SK-N-SH (cell line): ENCODE measurements at regions not wholly inside any gene's neighbourhood (a gene's known extent, or its start where the extent isn't known, plus 50 kb on each side); places are given as distances from the start of the nearest gene placed in this dataset.

Experiments
- CTCF ChIA-PET: fragments of 300-600, 350-600 bp; formaldehyde crosslinking; extraction: SDS; loops from one replicate; lab custom pipeline; 2021; lab: Yijun Ruan, JAX
- POLR2A ChIA-PET: fragments of 350-600 bp; sonication (Branson Sonifier 250); formaldehyde crosslinking; extraction: SDS; loops from one replicate; lab custom pipeline; 2020; ENCODE audit warnings: antibody characterized with exemption, inconsistent platforms; lab: Yijun Ruan, JAX
- DNase-seq: peaks from one replicate; pipeline ENCODE4 v3.0.0; 2012
- H2AFZ ChIP-seq: fragments of 200-600 bp; sonication (generic); 2 replicates; pipeline ENCODE4 v1.8.1; 2016; ENCODE audit warnings: antibody characterized with exemption, mild to moderate bottlenecking, low read depth
- H3F3A ChIP-seq: fragments of 200-600 bp; sonication (generic); replicated peaks from 2 replicates; pipeline ENCODE3; 2016; ENCODE audit warnings: antibody characterized with exemption, mild to moderate bottlenecking; ENCODE audit not compliant: insufficient read depth
- H3K27ac ChIP-seq, 2 experiments: fragments of 200-500 bp in 1 of 2; fragments of 200-600 bp in 1 of 2; sonication (Bioruptor generic) in 1 of 2; sonication (generic), shearing (Covaris generic) in 1 of 2; 2 replicates each; pipeline versions ENCODE4 v1.5.1 to v1.6.1; 2014 to 2016; ENCODE audit warnings: low read depth in 2 of 2, inconsistent platforms in 1 of 2, low read length in 1 of 2, mild to moderate bottlenecking in 1 of 2, mixed read lengths in 1 of 2
- H3K27me3 ChIP-seq: fragments of 200-600 bp; sonication (generic), shearing (Covaris generic); 2 replicates; pipeline ENCODE4 v1.6.1; 2016; ENCODE audit warnings: mixed run types; ENCODE audit not compliant: insufficient read depth
- H3K36me3 ChIP-seq, 2 experiments: fragments of 200-500 bp in 1 of 2; fragments of 200-600 bp in 1 of 2; sonication (Bioruptor generic) in 1 of 2; sonication (generic) in 1 of 2; replicated peaks in 1 of 2; 2 replicates each; pipeline versions ENCODE3 to v1.5.1; 2014 to 2016; ENCODE audit warnings: low read length in 1 of 2, mild to moderate bottlenecking in 1 of 2; ENCODE audit not compliant: insufficient read depth in 2 of 2, control insufficient read depth in 1 of 2
- H3K4me1 ChIP-seq, 2 experiments: fragments of 200-500 bp in 1 of 2; fragments of 200-600 bp in 1 of 2; sonication (Bioruptor generic) in 1 of 2; sonication (generic), shearing (Covaris generic) in 1 of 2; 2 replicates each; pipeline versions ENCODE4 v1.5.1 to v1.6.1; 2014 to 2016; ENCODE audit warnings: low read depth in 1 of 2, low read length in 1 of 2, mixed run types in 1 of 2; ENCODE audit not compliant: insufficient read depth in 2 of 2, control insufficient read depth in 1 of 2
- H3K4me2 ChIP-seq: fragments of 200-600 bp; sonication (generic), shearing (Covaris generic); 2 replicates; pipeline ENCODE4 v1.6.1; 2017; ENCODE audit warnings: mixed run types
- H3K4me3 ChIP-seq, 2 experiments: fragments of 200-500 bp in 1 of 2; fragments of 200-600 bp in 1 of 2; sonication (Bioruptor generic) in 1 of 2; sonication (generic), shearing (Covaris generic) in 1 of 2; 2 replicates each; pipeline versions ENCODE4 v1.5.1 to v1.8.1; 2014 to 2016; ENCODE audit warnings: low read depth in 2 of 2, inconsistent platforms in 1 of 2, low read length in 1 of 2, mild to moderate bottlenecking in 1 of 2, mixed read lengths in 1 of 2, moderate library complexity in 1 of 2
- H3K79me2 ChIP-seq: fragments of 200-600 bp; sonication (generic); 2 replicates; pipeline ENCODE4 v1.8.1; 2017; ENCODE audit warnings: mild to moderate bottlenecking; ENCODE audit not compliant: insufficient read depth
- H3K9ac ChIP-seq: fragments of 200-600 bp; sonication (generic); 2 replicates; pipeline ENCODE4 v1.6.1; 2017; ENCODE audit warnings: mixed run types
- H3K9me2 ChIP-seq: fragments of 200-600 bp; sonication (generic); 2 replicates; pipeline ENCODE4 v1.6.1; 2017; ENCODE audit warnings: mixed run types
- H3K9me3 ChIP-seq: fragments of 200-600 bp; sonication (generic); 2 replicates; pipeline ENCODE4 v1.6.1; 2017; ENCODE audit warnings: mixed run types, mild to moderate bottlenecking, moderate library complexity
- H4K20me1 ChIP-seq: fragments of 200-600 bp; sonication (generic); 2 replicates; pipeline ENCODE4 v1.6.1; 2017; ENCODE audit warnings: mild to moderate bottlenecking, mixed run types; ENCODE audit not compliant: insufficient read depth
- CTCF ChIP-seq: fragments of 200-600 bp; sonication (generic); IDR thresholded peaks from 2 replicates; pipeline ENCODE4 v1.6.1; 2017; ENCODE audit warnings: antibody characterized with exemption, mild to moderate bottlenecking, moderate library complexity
- ELF1 ChIP-seq: IDR thresholded peaks from 2 replicates; pipeline ENCODE4 v1.4.0; 2012
- FOXJ3 ChIP-seq: sonication (generic); formaldehyde crosslinking; IDR thresholded peaks from 2 replicates; pipeline ENCODE4 v1.5.1; 2020; ENCODE audit warnings: mild to moderate bottlenecking, missing genetic modification reagents
- FOXM1 ChIP-seq: IDR thresholded peaks from 2 replicates; pipeline ENCODE4 v1.4.0; 2012; ENCODE audit warnings: low read depth, mild to moderate bottlenecking
- GABPA ChIP-seq: IDR thresholded peaks from 2 replicates; pipeline ENCODE4 v1.4.0; 2012; ENCODE audit warnings: low read depth, mild to moderate bottlenecking
- MXI1 ChIP-seq: IDR thresholded peaks from 2 replicates; pipeline ENCODE4 v1.6.1; 2012; ENCODE audit warnings: mild to moderate bottlenecking, low read depth, low read length, improper control_type of control experiment
- NRF1 ChIP-seq: IDR thresholded peaks from 2 replicates; pipeline ENCODE4 v1.6.1; 2012; ENCODE audit warnings: low read depth, mild to moderate bottlenecking, low read length
- PBX3 ChIP-seq: IDR thresholded peaks from 2 replicates; pipeline ENCODE4; 2012
- RAD21 ChIP-seq: IDR thresholded peaks from 2 replicates; pipeline ENCODE4 v1.6.1; 2012; ENCODE audit warnings: mild to moderate bottlenecking, low read length
- REST ChIP-seq: IDR thresholded peaks from 2 replicates; pipeline ENCODE4 v1.6.1; 2012; ENCODE audit warnings: mild to moderate bottlenecking, low read depth, low read length, moderate library complexity
- TAF1 ChIP-seq: IDR thresholded peaks from 2 replicates; pipeline ENCODE4 v1.6.1; 2012; ENCODE audit warnings: low read depth, mild to moderate bottlenecking, low read length, moderate library complexity, borderline replicate concordance
- YY1 ChIP-seq: IDR thresholded peaks from 2 replicates; pipeline ENCODE4 v1.4.0; 2012; ENCODE audit warnings: low read depth, mild to moderate bottlenecking
- WGBS: methylation state at CpG from one replicate; pipeline ENCODE4 v1.1.6; 2017; ENCODE audit warnings: low lambda C conversion rate; 5-methylcytosine and 5-hydroxymethylcytosine counted together
- TF ChIP-seq, protein P1 (sequence below): IDR thresholded peaks from 2 replicates; pipeline ENCODE4 v1.4.0; 2012; ENCODE audit warnings: low read depth, borderline replicate concordance
- TF ChIP-seq, protein P2 (sequence below): fragments of 150-350 bp; IDR thresholded peaks from 2 replicates; pipeline ENCODE4 v1.6.1; 2017; ENCODE audit warnings: antibody characterized with exemption, low read length, low read depth, borderline replicate concordance
- TF ChIP-seq, protein P3 (sequence below): fragments of 150-350 bp; IDR thresholded peaks from 2 replicates; pipeline ENCODE4 v1.6.1; 2016; ENCODE audit warnings: mild to moderate bottlenecking, low read depth, low read length

DNA sequence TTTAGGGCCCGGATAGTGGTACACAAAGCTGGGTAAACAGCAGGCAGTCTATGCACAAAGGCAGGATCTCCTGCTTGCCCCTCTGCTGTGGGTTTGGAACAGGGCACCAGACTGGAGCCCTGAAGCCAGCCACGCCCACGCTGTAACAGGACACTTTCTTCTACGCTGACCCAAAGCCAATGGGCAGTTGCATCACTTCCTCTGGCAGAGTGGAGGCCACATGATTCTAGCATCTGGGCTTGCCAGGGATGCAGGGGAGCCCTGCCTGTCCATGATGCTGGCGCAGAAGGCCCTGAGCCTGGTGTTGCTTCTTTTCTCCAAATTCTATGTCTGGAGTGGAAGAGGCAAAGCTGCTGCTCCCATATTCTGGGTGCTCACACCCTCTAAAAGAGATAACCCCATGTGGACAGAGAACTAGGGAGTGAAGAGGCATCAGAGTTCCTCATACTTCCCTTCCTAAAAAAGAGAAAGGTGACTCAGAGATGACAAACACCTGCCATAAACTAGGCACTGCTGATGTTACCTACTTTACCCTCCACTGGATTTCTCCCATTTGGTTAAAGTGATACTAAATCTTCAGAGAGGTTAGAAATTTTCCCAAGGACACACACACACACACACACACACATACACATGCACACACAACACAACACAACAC lies 260.3 kb upstream of the KLF4 start (continued):
- TF ChIP-seq, protein P1, sequence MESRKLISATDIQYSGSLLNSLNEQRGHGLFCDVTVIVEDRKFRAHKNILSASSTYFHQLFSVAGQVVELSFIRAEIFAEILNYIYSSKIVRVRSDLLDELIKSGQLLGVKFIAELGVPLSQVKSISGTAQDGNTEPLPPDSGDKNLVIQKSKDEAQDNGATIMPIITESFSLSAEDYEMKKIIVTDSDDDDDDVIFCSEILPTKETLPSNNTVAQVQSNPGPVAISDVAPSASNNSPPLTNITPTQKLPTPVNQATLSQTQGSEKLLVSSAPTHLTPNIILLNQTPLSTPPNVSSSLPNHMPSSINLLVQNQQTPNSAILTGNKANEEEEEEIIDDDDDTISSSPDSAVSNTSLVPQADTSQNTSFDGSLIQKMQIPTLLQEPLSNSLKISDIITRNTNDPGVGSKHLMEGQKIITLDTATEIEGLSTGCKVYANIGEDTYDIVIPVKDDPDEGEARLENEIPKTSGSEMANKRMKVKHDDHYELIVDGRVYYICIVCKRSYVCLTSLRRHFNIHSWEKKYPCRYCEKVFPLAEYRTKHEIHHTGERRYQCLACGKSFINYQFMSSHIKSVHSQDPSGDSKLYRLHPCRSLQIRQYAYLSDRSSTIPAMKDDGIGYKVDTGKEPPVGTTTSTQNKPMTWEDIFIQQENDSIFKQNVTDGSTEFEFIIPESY, result no peak
- no peak for TF ChIP-seq NRF1
- peak; percentile 47; the same call in 1 of the 2 replicates for TF ChIP-seq TAF1
- TF ChIP-seq FOXM1, result no peak

DNA sequence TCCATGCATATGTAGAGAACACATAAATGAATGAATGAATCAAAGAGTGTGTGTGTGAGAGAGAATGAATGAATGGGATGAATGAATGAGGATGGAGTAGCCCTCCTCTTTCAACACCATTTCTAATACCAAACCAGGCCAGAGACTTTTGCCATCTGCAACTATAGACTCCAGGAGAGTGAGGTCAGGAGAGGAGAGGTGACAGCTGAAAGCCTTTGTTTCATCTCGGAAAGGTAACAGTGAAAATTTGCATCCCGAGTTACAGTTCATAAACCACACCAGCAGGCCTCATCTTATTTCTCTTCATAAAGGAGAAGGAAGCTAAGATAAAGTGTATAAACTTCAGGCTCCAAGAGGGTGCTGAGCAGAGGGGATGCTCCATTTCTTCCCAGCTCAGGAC lies 255.3 kb upstream of the KLF4 start:
- CTCF ChIA-PET, result no interaction called here

More for the DNA sequence above, 255.3 kb upstream of the KLF4 start:
- Histone ChIP-seq H3K9me2 (no peaks in the 10 kb centered on the region), H3K9me3 (no peaks in the 10 kb centered on the region), H3K9ac (no peak overlapping the region), H3F3A (no peaks in the 10 kb centered on the region), H3K27ac (no peak overlapping the region), H2AFZ (no peak overlapping the region), H3K4me2 (no peak overlapping the region), H3K36me3 (no peaks in the 10 kb centered on the region), H3K4me1 (peaks cover 4 to 5% of the 10 kb centered on the region in 2 experiments; a peak in 3 of 4 replicates), H3K4me3 (no peak overlapping the region), H4K20me1 (no peaks in the 10 kb centered on the region), H3K79me2 (no peaks in the 10 kb centered on the region), H3K27me3 (no peaks in the 10 kb centered on the region)
- POLR2A ChIA-PET, result no interaction called here
- DNase-seq, result no peak
- WGBS, result 80% methylated on average over 2 of the region's 2 CpGs
- TF ChIP-seq, protein P2, sequence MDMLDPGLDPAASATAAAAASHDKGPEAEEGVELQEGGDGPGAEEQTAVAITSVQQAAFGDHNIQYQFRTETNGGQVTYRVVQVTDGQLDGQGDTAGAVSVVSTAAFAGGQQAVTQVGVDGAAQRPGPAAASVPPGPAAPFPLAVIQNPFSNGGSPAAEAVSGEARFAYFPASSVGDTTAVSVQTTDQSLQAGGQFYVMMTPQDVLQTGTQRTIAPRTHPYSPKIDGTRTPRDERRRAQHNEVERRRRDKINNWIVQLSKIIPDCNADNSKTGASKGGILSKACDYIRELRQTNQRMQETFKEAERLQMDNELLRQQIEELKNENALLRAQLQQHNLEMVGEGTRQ, result no peak
- TF ChIP-seq, protein P3, sequence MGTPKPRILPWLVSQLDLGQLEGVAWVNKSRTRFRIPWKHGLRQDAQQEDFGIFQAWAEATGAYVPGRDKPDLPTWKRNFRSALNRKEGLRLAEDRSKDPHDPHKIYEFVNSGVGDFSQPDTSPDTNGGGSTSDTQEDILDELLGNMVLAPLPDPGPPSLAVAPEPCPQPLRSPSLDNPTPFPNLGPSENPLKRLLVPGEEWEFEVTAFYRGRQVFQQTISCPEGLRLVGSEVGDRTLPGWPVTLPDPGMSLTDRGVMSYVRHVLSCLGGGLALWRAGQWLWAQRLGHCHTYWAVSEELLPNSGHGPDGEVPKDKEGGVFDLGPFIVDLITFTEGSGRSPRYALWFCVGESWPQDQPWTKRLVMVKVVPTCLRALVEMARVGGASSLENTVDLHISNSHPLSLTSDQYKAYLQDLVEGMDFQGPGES, result no peak
- no peak for TF ChIP-seq FOXJ3 (CRISPR knock-in tag)
- TF ChIP-seq RAD21, result no peak
- TF ChIP-seq ELF1, result no peak
- no peak for TF ChIP-seq PBX3
- TF ChIP-seq YY1, result no peak
- no peak for TF ChIP-seq MXI1
- TF ChIP-seq CTCF, result no peak
- no peak for TF ChIP-seq REST
- TF ChIP-seq GABPA, result no peak
- TF ChIP-seq NRF1, result no peak
